ENCODE measurements at regions not wholly inside any gene's neighbourhood (a gene's known extent, or its start where the extent isn't known, plus 50 kb on each side); places are given as distances from the start of the nearest gene placed in this dataset.

- DNase-seq (ENCODE audit: low read depth): no peak
- TF ChIP-seq CTCF (conservative IDR thresholded peaks at IDR 0.05; ENCODE audit: low read length): no peak
- no peak overlapping the region for H3K4me3 ChIP-seq (ENCODE audit: low read length)
These were observed 80.1 kb upstream of the TLR4 start for GRCh38 chr9:117624106-117624505.

GRCh38 chr9:117622347-117622746, 81.9 kb upstream of the TLR4 start:
- H3K4me3 ChIP-seq (ENCODE audit: low read length): no peak overlapping the region
- TF ChIP-seq CTCF (conservative IDR thresholded peaks at IDR 0.05; ENCODE audit: low read length): no peak
- DNase-seq (ENCODE audit: low read depth): no peak

- DNase-seq (ENCODE audit: low read depth): no peak
- no peak for TF ChIP-seq CTCF (conservative IDR thresholded peaks at IDR 0.05; ENCODE audit: low read length)
These were observed 87.8 kb upstream of the TLR4 start for GRCh38 chr9:117616431-117616831.

GRCh38 chr9:117612317-117612716, 91.9 kb upstream of the TLR4 start:
- no peak for DNase-seq (ENCODE audit: low read depth)
- TF ChIP-seq CTCF (conservative IDR thresholded peaks at IDR 0.05; ENCODE audit: low read length): no peak
- H3K4me3 ChIP-seq (ENCODE audit: low read length): no peak overlapping the region

More at GRCh38 chr9:117616431-117616831, 87.8 kb upstream of the TLR4 start:
- no peak overlapping the region for H3K4me3 ChIP-seq (ENCODE audit: low read length)

GRCh38 chr9:117597977-117598376, 106.2 kb upstream of the TLR4 start:
- no peak for TF ChIP-seq CTCF (conservative IDR thresholded peaks at IDR 0.05; ENCODE audit: low read length)
- H3K4me3 ChIP-seq (ENCODE audit: low read length): no peak overlapping the region
- DNase-seq (ENCODE audit: low read depth): no peak

- no peak overlapping the region for H3K4me3 ChIP-seq (ENCODE audit: low read length)
- no peak for DNase-seq (ENCODE audit: low read depth)
- TF ChIP-seq CTCF (conservative IDR thresholded peaks at IDR 0.05; ENCODE audit: low read length): no peak
These were observed 107.5 kb upstream of the TLR4 start for GRCh38 chr9:117596678-117597077.

GRCh38 chr9:117595650-117596049, 108.6 kb upstream of the TLR4 start:
- no peak for DNase-seq (ENCODE audit: low read depth)
- TF ChIP-seq CTCF (conservative IDR thresholded peaks at IDR 0.05; ENCODE audit: low read length): no peak
- no peak overlapping the region for H3K4me3 ChIP-seq (ENCODE audit: low read length)
